Immature natural killer cell (primary cell): ENCODE measurements at regions not wholly inside any gene's neighbourhood (a gene's known extent, or its start where the extent isn't known, plus 50 kb on each side); places are given as distances from the start of the nearest gene placed in this dataset.

Experiments
- DNase-seq, 3 donors: peaks; one replicate each; pipeline ENCODE4 v3.0.0; 2022; ENCODE audit warnings: mixed read lengths in 1 of 3
- H3K27ac Mint-ChIP-seq, 6 donors: one replicate each; pipeline ENCODE4 v1.8.0; 2020; ENCODE audit warnings: mixed read lengths in 6 of 6, mild to moderate bottlenecking in 5 of 6, inconsistent platforms in 4 of 6, moderate library complexity in 3 of 6
- H3K27me3 Mint-ChIP-seq, 3 donors: one replicate each; pipeline ENCODE4 v1.8.0; 2020 to 2021; ENCODE audit warnings: low read depth in 3 of 3, mild to moderate bottlenecking in 3 of 3, mixed read lengths in 3 of 3, moderate library complexity in 3 of 3, inconsistent platforms in 1 of 3
- H3K36me3 Mint-ChIP-seq, 3 donors: one replicate each; pipeline ENCODE4 v1.8.0; 2020; ENCODE audit warnings: mixed read lengths in 3 of 3, inconsistent platforms in 2 of 3, mild to moderate bottlenecking in 2 of 3
- H3K4me1 Mint-ChIP-seq, 2 donors: one replicate each; pipeline ENCODE4 v1.8.0; 2020; ENCODE audit warnings: inconsistent platforms in 2 of 2, mild to moderate bottlenecking in 2 of 2, mixed read lengths in 2 of 2, moderate library complexity in 1 of 2
- H3K4me3 Mint-ChIP-seq, 5 donors: one replicate each; pipeline ENCODE4 v1.8.0; 2020; ENCODE audit warnings: mild to moderate bottlenecking in 5 of 5, mixed read lengths in 5 of 5, inconsistent platforms in 3 of 5, moderate library complexity in 3 of 5
- H3K9me3 Mint-ChIP-seq, 6 donors: one replicate each; pipeline ENCODE4 v1.8.0; 2020; ENCODE audit warnings: mild to moderate bottlenecking in 6 of 6, mixed read lengths in 6 of 6, inconsistent platforms in 4 of 6, moderate library complexity in 3 of 6

DNA sequence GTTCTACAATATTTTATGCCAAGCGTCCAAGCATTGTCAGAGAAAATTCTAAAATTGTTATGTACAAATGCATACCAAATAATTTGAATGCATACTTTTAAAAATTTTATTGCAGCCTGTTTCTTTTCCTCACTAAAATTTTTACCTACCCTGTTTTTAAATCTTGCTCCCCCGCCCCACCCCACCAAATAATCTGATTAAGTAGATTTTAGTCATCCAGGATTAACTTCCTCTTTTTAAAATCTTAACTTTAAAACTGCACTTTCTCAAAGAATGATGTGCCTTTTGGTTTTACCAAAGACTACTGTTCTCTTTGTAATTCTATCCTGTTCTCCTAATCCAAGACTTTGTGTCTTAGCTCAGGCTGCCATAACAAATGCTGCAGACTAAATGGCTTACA is 269.4 kb upstream of the FN1 start:
- no peak for DNase-seq
- Mint-ChIP-seq H3K27me3 (peaks cover 0 to 4% (median 3%) of the 10 kb centered on the region in 3 donors), H3K27ac (no peak overlapping the region), H3K36me3 (no peaks in the 10 kb centered on the region), H3K4me1 (no peaks in the 10 kb centered on the region), H3K4me3 (no peak overlapping the region), H3K9me3 (no peaks in the 10 kb centered on the region)

- Mint-ChIP-seq H3K27me3 (peaks cover 3 to 7% (median 6%) of the 10 kb centered on the region in 3 donors), H3K4me3 (no peak overlapping the region), H3K9me3 (peaks cover 0 to 5% (median under 1%) of the 10 kb centered on the region in 6 donors), H3K4me1 (no peaks in the 10 kb centered on the region), H3K36me3 (peaks cover 0 to 5% (median 0%) of the 10 kb centered on the region in 3 donors), H3K27ac (no peak overlapping the region)
- no peak for DNase-seq
Observed at GRCh38 chr2:215702116-215702902, 266.4 kb upstream of the FN1 start.

DNA sequence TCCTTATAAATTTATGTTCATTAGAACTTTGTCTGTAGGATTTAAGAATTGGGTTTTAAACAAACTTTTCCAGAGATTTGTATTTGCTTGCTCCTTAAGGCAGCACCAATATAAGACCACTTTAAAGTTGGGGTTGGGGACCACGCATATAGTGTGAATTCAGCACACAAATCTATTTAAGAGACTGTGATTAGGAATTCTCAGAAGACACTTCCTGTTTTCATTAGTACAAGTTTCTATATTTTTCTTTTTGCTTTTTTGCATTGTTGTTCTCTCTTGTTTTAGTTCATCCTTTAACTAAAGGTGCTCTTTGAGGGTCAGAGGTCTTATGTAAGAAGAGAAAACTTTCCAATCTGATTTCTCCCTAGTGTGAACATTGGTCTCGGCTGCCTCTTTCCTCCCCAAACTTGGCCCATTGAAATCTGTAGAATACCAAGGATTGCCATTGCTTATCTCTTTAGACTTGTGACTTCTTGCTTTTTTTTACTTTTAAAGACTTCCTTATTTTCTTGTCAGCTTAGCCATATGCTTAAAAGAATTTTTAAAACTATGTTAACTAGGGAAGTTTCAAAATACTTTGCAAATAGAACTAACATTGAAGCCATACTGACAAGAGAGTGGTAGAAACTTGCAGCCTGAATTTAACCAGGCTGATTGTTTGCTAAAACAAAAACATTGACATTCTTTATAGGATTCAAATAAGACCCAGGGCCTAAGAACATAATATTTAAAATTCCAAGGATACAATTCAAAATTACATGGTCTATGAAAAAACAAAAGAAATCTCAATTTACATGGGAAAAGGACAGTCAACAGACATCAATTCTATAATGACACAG is 264.1 kb upstream of the FN1 start:
- Mint-ChIP-seq H3K4me3 (no peak overlapping the region), H3K36me3 (peaks cover 0 to 5% (median 0%) of the 10 kb centered on the region in 3 donors), H3K4me1 (no peaks in the 10 kb centered on the region), H3K27me3 (peaks cover 4 to 7% (median 6%) of the 10 kb centered on the region in 3 donors), H3K27ac (no peak overlapping the region), H3K9me3 (peaks cover 0 to 5% (median under 1%) of the 10 kb centered on the region in 6 donors)
- no peak for DNase-seq

DNA sequence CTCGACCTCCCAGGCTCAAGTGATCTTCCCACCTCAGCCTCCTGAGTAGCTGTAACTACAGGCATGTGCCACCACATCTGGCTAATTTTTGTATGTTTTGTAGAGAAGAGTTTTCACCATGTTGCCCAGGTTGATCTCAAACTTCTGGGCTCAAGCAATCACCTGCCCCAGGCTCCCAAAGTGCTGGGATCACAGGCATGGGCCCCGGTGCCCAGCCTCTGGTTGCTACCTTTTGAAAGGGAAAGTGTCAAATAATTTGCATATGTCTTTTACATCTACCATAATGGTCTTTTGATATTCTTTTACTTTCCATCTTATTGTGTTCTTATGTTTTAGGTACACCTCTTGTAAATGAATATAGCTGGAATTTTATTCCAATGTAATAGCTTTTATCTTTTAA is 263.1 kb upstream of the FN1 start:
- no peaks in the 10 kb centered on the region for H3K4me1 Mint-ChIP-seq
- peaks cover 0 to 5% (median under 1%) of the 10 kb centered on the region in 6 donors for H3K9me3 Mint-ChIP-seq
- H3K27ac Mint-ChIP-seq, result no peak overlapping the region
- peaks cover 4 to 7% (median 6%) of the 10 kb centered on the region in 3 donors for H3K27me3 Mint-ChIP-seq
- peaks cover 0 to 5% (median 0%) of the 10 kb centered on the region in 3 donors for H3K36me3 Mint-ChIP-seq
- no peak overlapping the region for H3K4me3 Mint-ChIP-seq
- no peak for DNase-seq

DNA sequence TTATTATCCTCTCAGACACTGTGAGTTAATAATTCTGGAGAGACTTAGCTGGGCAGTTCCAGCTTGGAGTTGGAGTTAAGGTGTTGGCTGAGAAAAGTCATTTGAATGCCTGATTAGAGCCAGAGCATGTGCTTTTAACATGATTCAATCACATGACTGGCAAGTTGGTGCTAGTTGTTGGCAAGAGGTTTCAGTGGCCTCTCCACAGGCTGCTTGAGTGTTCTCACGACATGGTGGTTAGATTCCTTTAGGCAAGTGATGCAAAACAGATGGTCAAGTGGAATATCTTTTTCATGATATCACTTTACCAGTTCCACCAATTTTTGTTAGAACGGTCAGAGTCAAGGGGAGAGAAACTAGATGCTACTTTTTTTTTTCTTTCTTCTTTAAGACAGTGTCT is 262.7 kb upstream of the FN1 start:
- H3K9me3 Mint-ChIP-seq, result peaks cover 0 to 5% (median under 1%) of the 10 kb centered on the region in 6 donors
- H3K4me3 Mint-ChIP-seq, result no peak overlapping the region
- H3K27me3 Mint-ChIP-seq, result peaks cover 4 to 7% (median 7%) of the 10 kb centered on the region in 3 donors
- H3K4me1 Mint-ChIP-seq, result no peaks in the 10 kb centered on the region
- H3K27ac Mint-ChIP-seq, result no peak overlapping the region
- no peak for DNase-seq
- H3K36me3 Mint-ChIP-seq, result peaks cover 0 to 5% (median 0%) of the 10 kb centered on the region in 3 donors

- no peak for DNase-seq
- Mint-ChIP-seq H3K36me3 (peaks cover 0 to 5% (median 0%) of the 10 kb centered on the region in 3 donors), H3K27ac (no peak overlapping the region), H3K27me3 (peaks cover 4 to 7% (median 7%) of the 10 kb centered on the region in 3 donors), H3K4me1 (no peaks in the 10 kb centered on the region), H3K9me3 (peaks cover 0 to 5% (median under 1%) of the 10 kb centered on the region in 6 donors), H3K4me3 (no peak overlapping the region)
Observed at GRCh38 chr2:215697496-215697895, 261.6 kb upstream of the FN1 start.

- H3K9me3 Mint-ChIP-seq, result peaks cover 0 to 5% (median under 1%) of the 10 kb centered on the region in 6 donors
- H3K27ac Mint-ChIP-seq, result no peak overlapping the region
- no peaks in the 10 kb centered on the region for H3K4me1 Mint-ChIP-seq
- DNase-seq, result no peak
- no peak overlapping the region for H3K4me3 Mint-ChIP-seq
- peaks cover 4 to 7% (median 7%) of the 10 kb centered on the region in 3 donors for H3K27me3 Mint-ChIP-seq
- peaks cover 0 to 5% (median 0%) of the 10 kb centered on the region in 3 donors for H3K36me3 Mint-ChIP-seq
Observed at GRCh38 chr2:215697003-215697402, 261.1 kb upstream of the FN1 start.

DNA sequence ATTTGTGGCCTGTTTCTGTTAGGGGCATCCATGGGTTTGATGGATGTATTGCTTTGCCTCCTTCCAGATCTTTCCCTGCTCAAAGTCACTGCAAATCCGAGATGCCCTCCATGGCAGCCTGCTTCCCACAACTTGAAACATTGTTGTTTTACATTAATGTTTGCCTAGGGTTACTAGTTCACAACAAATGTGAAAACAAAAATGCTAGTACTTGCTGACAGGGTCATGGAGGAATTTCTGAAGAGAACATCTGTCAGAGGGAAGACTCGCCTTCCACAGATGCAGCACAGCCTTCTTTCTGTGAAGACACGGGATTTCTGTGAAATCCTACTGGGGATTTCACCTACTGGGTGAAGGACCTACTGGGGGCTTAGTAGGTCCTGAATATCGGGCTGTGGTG is 260.0 kb upstream of the FN1 start:
- H3K4me1 Mint-ChIP-seq, result no peaks in the 10 kb centered on the region
- no peak for DNase-seq
- peaks cover 0 to 5% (median under 1%) of the 10 kb centered on the region in 6 donors for H3K9me3 Mint-ChIP-seq
- H3K36me3 Mint-ChIP-seq, result peaks cover 0 to 5% (median 0%) of the 10 kb centered on the region in 3 donors
- no peak overlapping the region for H3K4me3 Mint-ChIP-seq
- H3K27ac Mint-ChIP-seq, result no peak overlapping the region
- peaks cover 4 to 8% (median 5%) of the 10 kb centered on the region in 3 donors for H3K27me3 Mint-ChIP-seq

DNA sequence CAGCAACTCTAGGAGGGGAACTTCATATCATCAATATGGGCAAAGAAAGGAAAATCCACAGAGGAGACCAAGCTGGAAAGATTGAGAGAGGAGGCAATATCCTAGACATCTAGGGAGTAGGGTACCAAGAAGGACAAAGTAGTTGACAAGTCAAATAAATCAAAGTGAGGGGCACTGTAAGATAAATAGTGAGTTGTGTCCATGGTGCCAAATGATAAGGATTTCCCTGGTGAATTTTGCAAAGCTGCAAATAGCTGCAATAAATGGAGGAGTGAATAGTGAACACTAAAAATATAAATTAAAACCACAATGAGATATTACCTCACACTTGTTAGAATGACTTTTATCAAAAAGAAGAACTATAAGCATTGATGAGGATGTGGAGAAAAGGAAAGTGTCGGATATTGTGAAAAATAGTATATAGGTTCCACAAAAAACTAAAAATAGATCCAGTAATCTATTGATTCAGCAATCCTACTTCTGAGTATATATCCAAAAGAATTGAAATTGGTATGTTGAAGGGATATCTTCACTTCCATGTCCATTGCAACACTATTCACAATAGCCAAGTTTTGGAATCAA is 258.2 kb upstream of the FN1 start:
- Mint-ChIP-seq H3K9me3 (peaks cover 0 to 5% (median 0%) of the 10 kb centered on the region in 6 donors), H3K4me1 (no peaks in the 10 kb centered on the region), H3K27me3 (peaks cover 2 to 5% (median 4%) of the 10 kb centered on the region in 3 donors), H3K27ac (no peak overlapping the region), H3K36me3 (peaks cover 0 to 5% (median 0%) of the 10 kb centered on the region in 3 donors), H3K4me3 (no peak overlapping the region)
- DNase-seq, result no peak

GRCh38 chr2:215693193-215693998 is 257.5 kb upstream of the FN1 start:
- DNase-seq, result no peak
- Mint-ChIP-seq H3K4me3 (no peak overlapping the region), H3K27me3 (peaks cover 2 to 5% (median 4%) of the 10 kb centered on the region in 3 donors), H3K4me1 (no peaks in the 10 kb centered on the region), H3K36me3 (peaks cover 0 to 5% (median 0%) of the 10 kb centered on the region in 3 donors), H3K9me3 (peaks cover 0 to 5% (median 0%) of the 10 kb centered on the region in 6 donors), H3K27ac (no peak overlapping the region)

DNA sequence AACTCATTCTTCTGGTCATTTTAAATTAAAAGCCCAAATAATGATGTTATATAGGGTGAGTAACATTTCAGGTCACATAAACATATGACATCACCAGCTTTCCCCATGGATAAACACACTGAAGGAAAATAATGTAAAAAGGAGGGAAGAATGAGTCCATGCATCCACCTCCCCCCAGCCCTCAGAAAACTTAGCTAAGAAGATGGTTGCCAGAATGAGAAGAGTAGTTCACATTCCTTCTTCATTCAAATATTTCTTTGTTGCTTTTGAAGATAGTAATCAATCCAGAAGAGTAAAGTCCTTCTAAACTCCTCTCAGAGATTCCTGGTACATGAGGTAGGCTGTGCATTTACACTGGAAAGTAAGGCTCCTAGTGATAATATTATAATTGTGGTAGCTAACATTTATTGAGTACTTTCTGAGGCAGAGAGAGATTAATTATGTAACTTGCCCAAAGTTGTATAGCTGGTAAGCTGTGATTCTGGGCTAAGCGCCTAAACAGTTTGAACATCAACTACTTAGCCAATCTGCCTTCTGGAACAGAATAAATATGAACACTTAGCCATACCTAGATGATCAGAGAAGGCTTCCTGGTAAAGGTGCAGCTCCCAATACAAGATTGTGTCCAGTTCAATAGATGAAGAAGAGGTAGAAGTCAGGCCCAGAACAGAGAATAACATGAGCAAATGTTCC is 256.7 kb upstream of the FN1 start:
- Mint-ChIP-seq H3K36me3 (peaks cover 0 to under 1% (median 0%) of the 10 kb centered on the region in 3 donors), H3K9me3 (peaks cover 0 to under 1% (median 0%) of the 10 kb centered on the region in 6 donors), H3K4me1 (no peaks in the 10 kb centered on the region), H3K4me3 (no peak overlapping the region), H3K27me3 (peaks cover 2 to 3% (median 2%) of the 10 kb centered on the region in 3 donors), H3K27ac (no peak overlapping the region)
- DNase-seq, result no peak

DNA sequence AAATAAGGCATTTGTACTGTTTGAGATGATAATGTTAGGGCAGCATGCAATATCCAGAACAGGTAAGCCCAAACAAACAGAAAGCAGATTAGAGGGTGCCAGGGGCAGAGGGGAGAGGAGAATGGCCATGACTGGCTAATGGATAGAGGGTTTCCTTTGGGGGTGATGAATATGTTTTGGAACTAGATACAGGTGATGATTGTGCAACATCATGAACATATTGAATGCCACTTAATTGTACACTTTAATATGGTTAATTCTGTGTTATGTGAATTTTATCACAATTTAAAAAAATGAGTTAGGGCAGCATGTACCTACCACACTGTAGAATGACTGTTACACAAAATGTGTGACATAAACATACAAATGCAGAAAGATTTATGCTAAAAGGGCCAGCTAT is 255.5 kb upstream of the FN1 start:
- no peak overlapping the region for H3K4me3 Mint-ChIP-seq
- H3K27me3 Mint-ChIP-seq, result peaks cover 2 to 3% (median 2%) of the 10 kb centered on the region in 3 donors
- no peak overlapping the region for H3K27ac Mint-ChIP-seq
- no peaks in the 10 kb centered on the region for H3K36me3 Mint-ChIP-seq
- no peaks in the 10 kb centered on the region for H3K9me3 Mint-ChIP-seq
- DNase-seq, result no peak
- H3K4me1 Mint-ChIP-seq, result no peaks in the 10 kb centered on the region
